Natural killer cell (primary cell): ENCODE measurements at regions not wholly inside any gene's neighbourhood (a gene's known extent, or its start where the extent isn't known, plus 50 kb on each side); places are given as distances from the start of the nearest gene placed in this dataset.
A peak's percentile ranks its signal among the peaks of the same experiment; 100 is the strongest.

Experiments
- ATAC-seq, 3 donors: fragments of 150-1000 bp in 2 of 3; fragments of 200-7000 bp in 1 of 3; cut with Tn5 transposase; 1 replicate in 1 of 3; 2 replicates in 2 of 3; pipeline ENCODE4 v1.10.0; 2021; ENCODE audit warnings: mild to moderate bottlenecking in 2 of 3, moderate library complexity in 2 of 3
- DNase-seq, 2 donors: peaks; one replicate each; pipeline versions ENCODE4 v3.0.0 to v3.0.0-alpha.2; 2013 to 2021; ENCODE audit warnings: mixed read lengths in 1 of 2
- H3K27ac ChIP-seq: one replicate; pipeline ENCODE4 v1.5.1; 2013; ENCODE audit warnings: mild to moderate bottlenecking, low read length
- H3K27me3 ChIP-seq: one replicate; pipeline ENCODE4 v1.6.1; 2013; ENCODE audit warnings: low read length; ENCODE audit not compliant: control insufficient read depth, insufficient read depth
- H3K36me3 ChIP-seq: one replicate; pipeline ENCODE4 v1.6.1; 2013; ENCODE audit warnings: low read length; ENCODE audit not compliant: control insufficient read depth, insufficient read depth
- H3K4me1 ChIP-seq: one replicate; pipeline ENCODE4 v1.6.1; 2013; ENCODE audit warnings: low read length; ENCODE audit not compliant: control insufficient read depth, insufficient read depth
- H3K4me3 ChIP-seq: one replicate; pipeline ENCODE4 v1.5.1; 2013; ENCODE audit warnings: low read length
- H3K9me3 ChIP-seq: one replicate; pipeline ENCODE4 v1.6.1; 2013; ENCODE audit warnings: low read length; ENCODE audit not compliant: control insufficient read depth, insufficient read depth
- H3K27ac Mint-ChIP-seq, 2 donors: one replicate each; pipeline ENCODE4 v1.8.0; 2022; ENCODE audit warnings: mild to moderate bottlenecking in 2 of 2, mixed read lengths in 2 of 2, moderate library complexity in 1 of 2
- H3K27me3 Mint-ChIP-seq, 2 donors: one replicate each; pipeline ENCODE4 v1.8.0; 2022; ENCODE audit warnings: low read depth in 2 of 2, mixed read lengths in 2 of 2
- H3K36me3 Mint-ChIP-seq: one replicate; pipeline ENCODE4 v1.8.0; 2022; ENCODE audit warnings: mixed read lengths
- H3K4me1 Mint-ChIP-seq, 2 donors: one replicate each; pipeline ENCODE4 v1.8.0; 2022; ENCODE audit warnings: mixed read lengths in 2 of 2
- H3K4me3 Mint-ChIP-seq: one replicate; pipeline ENCODE4 v1.8.0; 2022; ENCODE audit warnings: mild to moderate bottlenecking, moderate library complexity, mixed read lengths
- H3K9me3 Mint-ChIP-seq, 2 donors: one replicate each; pipeline ENCODE4 v1.8.0; 2022; ENCODE audit warnings: mixed read lengths in 2 of 2
- CTCF ChIP-seq: fragments of 200-600 bp; IDR thresholded peaks from one replicate; pipeline ENCODE4 v1.8.0; 2022; ENCODE audit warnings: antibody characterized with exemption
- WGBS: methylation state at CpG from one replicate; pipeline ENCODE4 v1.1.7; 2013; ENCODE audit warnings: missing lambda C conversion rate; ENCODE audit not compliant: insufficient coverage; 5-methylcytosine and 5-hydroxymethylcytosine counted together
- intact Hi-C: fragments of 100-400 bp; cut with micrococcal nuclease; formaldehyde crosslinking; loops from one replicate; pipeline ENCODE4 v1.14.2; 2022

- ATAC-seq (no peak), DNase-seq (no peak)
- 86% methylated on average over 12 of the region's 12 CpGs for WGBS
- H3K27ac Mint-ChIP-seq, result no peak overlapping the region
- H3K4me3 ChIP-seq, result no peak overlapping the region
- H3K27me3 Mint-ChIP-seq, result peaks cover 0 to 3% of the 10 kb centered on the region in 2 donors
- no peaks in the 10 kb centered on the region for H3K36me3 ChIP-seq
- no peaks in the 10 kb centered on the region for H3K4me1 ChIP-seq
- H3K27ac ChIP-seq, result no peak overlapping the region
- no peaks in the 10 kb centered on the region for H3K9me3 ChIP-seq
- no peaks in the 10 kb centered on the region for H3K9me3 Mint-ChIP-seq
- intact Hi-C loops, result no loop called here
- no peaks in the 10 kb centered on the region for H3K4me1 Mint-ChIP-seq
- H3K36me3 Mint-ChIP-seq, result no peaks in the 10 kb centered on the region
- no peak for TF ChIP-seq CTCF
- H3K4me3 Mint-ChIP-seq, result no peak overlapping the region
- no peaks in the 10 kb centered on the region for H3K27me3 ChIP-seq
These were observed 51.4 kb downstream of the MRPL36 start for GRCh38 chr5:1748271-1748670.

GRCh38 chr5:1747803-1748085 lies 51.9 kb downstream of the MRPL36 start:
- Mint-ChIP-seq H3K27me3 (peaks cover 0 to 3% of the 10 kb centered on the region in 2 donors), H3K4me1 (no peaks in the 10 kb centered on the region), H3K4me3 (no peak overlapping the region), H3K27ac (no peak overlapping the region), H3K36me3 (no peaks in the 10 kb centered on the region), H3K9me3 (no peaks in the 10 kb centered on the region)
- no peak for TF ChIP-seq CTCF
- no peak for DNase-seq
- Histone ChIP-seq H3K9me3 (no peaks in the 10 kb centered on the region), H3K27ac (no peak overlapping the region), H3K36me3 (no peaks in the 10 kb centered on the region), H3K4me3 (no peak overlapping the region), H3K27me3 (no peaks in the 10 kb centered on the region), H3K4me1 (no peaks in the 10 kb centered on the region)
- ATAC-seq, result no peak
- intact Hi-C loops, result no loop called here
- WGBS, result 79% methylated on average over 5 of the region's 5 CpGs

- Histone ChIP-seq H3K4me3 (no peak overlapping the region), H3K4me1 (no peaks in the 10 kb centered on the region), H3K27ac (no peak overlapping the region), H3K27me3 (no peaks in the 10 kb centered on the region), H3K36me3 (no peaks in the 10 kb centered on the region), H3K9me3 (no peaks in the 10 kb centered on the region)
- intact Hi-C loops, result no loop called here
- Mint-ChIP-seq H3K27ac (no peak overlapping the region), H3K36me3 (no peaks in the 10 kb centered on the region), H3K4me3 (no peak overlapping the region), H3K27me3 (peaks cover 3 to 5% of the 10 kb centered on the region in 2 donors), H3K9me3 (no peaks in the 10 kb centered on the region), H3K4me1 (no peaks in the 10 kb centered on the region)
- TF ChIP-seq CTCF, result no peak
- ATAC-seq, result no peak
- peak in 1 of 2 donors; percentile 6 for DNase-seq
- 81% methylated on average over 24 of the region's 24 CpGs for WGBS
These were observed 52.4 kb downstream of the MRPL36 start for GRCh38 chr5:1747079-1747802.

- H3K9me3 ChIP-seq, result no peaks in the 10 kb centered on the region
- 91% methylated on average over 63 of the region's 63 CpGs for WGBS
- ATAC-seq (no peak), DNase-seq (no peak)
- no peaks in the 10 kb centered on the region for H3K36me3 ChIP-seq
- Mint-ChIP-seq H3K27me3 (peaks cover 8% of the 10 kb centered on the region in 2 donors), H3K36me3 (no peaks in the 10 kb centered on the region), H3K4me3 (no peak overlapping the region), H3K4me1 (no peaks in the 10 kb centered on the region), H3K9me3 (no peaks in the 10 kb centered on the region), H3K27ac (no peak overlapping the region)
- H3K27ac ChIP-seq, result no peak overlapping the region
- no peak overlapping the region for H3K4me3 ChIP-seq
- no peaks in the 10 kb centered on the region for H3K27me3 ChIP-seq
- no peaks in the 10 kb centered on the region for H3K4me1 ChIP-seq
- intact Hi-C loops, result no loop called here
- no peak for TF ChIP-seq CTCF
These were observed 53.1 kb downstream of the MRPL36 start for GRCh38 chr5:1746371-1747078.
